Nephron progenitor cell (in vitro differentiated cells): ENCODE measurements at regions not wholly inside any gene's neighbourhood (a gene's known extent, or its start where the extent isn't known, plus 50 kb on each side); places are given as distances from the start of the nearest gene placed in this dataset.

ENCODE experiments used
- DNase-seq: peaks from one replicate; pipeline ENCODE4 v3.0.0; 2021
- H3K27ac Mint-ChIP-seq: 2 replicates; pipeline ENCODE4 v1.8.0; 2021; ENCODE audit warnings: mild to moderate bottlenecking, moderate library complexity, mixed read lengths
- H3K27me3 Mint-ChIP-seq: 2 replicates; pipeline ENCODE4 v1.8.0; 2021; ENCODE audit warnings: mild to moderate bottlenecking, low read depth, mixed read lengths; ENCODE audit not compliant: poor library complexity
- H3K36me3 Mint-ChIP-seq: 2 replicates; pipeline ENCODE4 v1.8.0; 2021; ENCODE audit warnings: low read depth, mixed read lengths
- H3K4me1 Mint-ChIP-seq: 2 replicates; pipeline ENCODE4 v1.8.0; 2021; ENCODE audit warnings: mixed read lengths
- H3K4me3 Mint-ChIP-seq: 2 replicates; pipeline ENCODE4 v1.8.0; 2021; ENCODE audit warnings: mild to moderate bottlenecking, moderate library complexity, mixed read lengths
- H3K9me3 Mint-ChIP-seq: 2 replicates; pipeline ENCODE4 v1.8.0; 2021; ENCODE audit warnings: mild to moderate bottlenecking, moderate library complexity, mixed read lengths
- TF ChIP-seq, protein P1 (sequence below): fragments of 200-600 bp; sonication (generic); IDR thresholded peaks from 2 replicates; pipeline ENCODE4 v1.5.0; 2021; ENCODE audit warnings: antibody characterized with exemption

GRCh38 chr13:85249151-85249550 lies 550.1 kb downstream of the SLITRK6 start:
- Mint-ChIP-seq H3K27me3 (no peaks in the 10 kb centered on the region), H3K4me1 (no peaks in the 10 kb centered on the region), H3K27ac (no peak overlapping the region), H3K36me3 (no peaks in the 10 kb centered on the region), H3K4me3 (no peak overlapping the region), H3K9me3 (peaks cover 12% of the 10 kb centered on the region)
- TF ChIP-seq, protein P1, sequence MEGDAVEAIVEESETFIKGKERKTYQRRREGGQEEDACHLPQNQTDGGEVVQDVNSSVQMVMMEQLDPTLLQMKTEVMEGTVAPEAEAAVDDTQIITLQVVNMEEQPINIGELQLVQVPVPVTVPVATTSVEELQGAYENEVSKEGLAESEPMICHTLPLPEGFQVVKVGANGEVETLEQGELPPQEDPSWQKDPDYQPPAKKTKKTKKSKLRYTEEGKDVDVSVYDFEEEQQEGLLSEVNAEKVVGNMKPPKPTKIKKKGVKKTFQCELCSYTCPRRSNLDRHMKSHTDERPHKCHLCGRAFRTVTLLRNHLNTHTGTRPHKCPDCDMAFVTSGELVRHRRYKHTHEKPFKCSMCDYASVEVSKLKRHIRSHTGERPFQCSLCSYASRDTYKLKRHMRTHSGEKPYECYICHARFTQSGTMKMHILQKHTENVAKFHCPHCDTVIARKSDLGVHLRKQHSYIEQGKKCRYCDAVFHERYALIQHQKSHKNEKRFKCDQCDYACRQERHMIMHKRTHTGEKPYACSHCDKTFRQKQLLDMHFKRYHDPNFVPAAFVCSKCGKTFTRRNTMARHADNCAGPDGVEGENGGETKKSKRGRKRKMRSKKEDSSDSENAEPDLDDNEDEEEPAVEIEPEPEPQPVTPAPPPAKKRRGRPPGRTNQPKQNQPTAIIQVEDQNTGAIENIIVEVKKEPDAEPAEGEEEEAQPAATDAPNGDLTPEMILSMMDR = no peak
- DNase-seq = no peak

- TF ChIP-seq, protein P1 = no peak
- Mint-ChIP-seq H3K4me1 (no peaks in the 10 kb centered on the region), H3K27ac (no peak overlapping the region), H3K36me3 (no peaks in the 10 kb centered on the region), H3K4me3 (no peak overlapping the region), H3K27me3 (no peaks in the 10 kb centered on the region), H3K9me3 (peaks cover 4% of the 10 kb centered on the region)
- DNase-seq = no peak
Measured at GRCh38 chr13:85247780-85248179, 551.4 kb downstream of the SLITRK6 start.

DNA sequence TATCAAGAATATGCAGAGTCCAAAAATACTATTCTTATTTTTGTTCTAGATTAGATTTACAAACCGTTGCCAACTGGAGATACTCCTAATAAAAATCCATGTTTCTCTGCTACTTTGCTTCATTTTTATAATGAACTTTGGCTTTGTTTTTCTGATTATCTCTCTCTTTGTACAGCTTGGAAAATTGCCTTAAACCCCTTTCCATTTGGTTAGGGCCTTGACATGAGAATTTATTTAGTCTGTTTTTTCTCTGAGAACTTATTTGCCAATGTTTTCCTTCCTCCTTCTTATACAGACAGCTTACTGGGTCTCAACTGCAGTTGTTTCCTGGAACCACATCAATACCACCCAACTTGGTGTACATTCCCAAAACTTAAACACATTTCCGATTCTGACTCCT lies 555.4 kb downstream of the SLITRK6 start:
- no peaks in the 10 kb centered on the region for H3K36me3 Mint-ChIP-seq
- no peak overlapping the region for H3K27ac Mint-ChIP-seq
- H3K4me3 Mint-ChIP-seq = no peak overlapping the region
- no peaks in the 10 kb centered on the region for H3K9me3 Mint-ChIP-seq
- TF ChIP-seq, protein P1 = no peak
- no peak for DNase-seq
- no peaks in the 10 kb centered on the region for H3K27me3 Mint-ChIP-seq
- no peaks in the 10 kb centered on the region for H3K4me1 Mint-ChIP-seq

- TF ChIP-seq, protein P1 = no peak
- H3K4me1 Mint-ChIP-seq = no peaks in the 10 kb centered on the region
- H3K4me3 Mint-ChIP-seq = no peak overlapping the region
- no peak overlapping the region for H3K27ac Mint-ChIP-seq
- no peaks in the 10 kb centered on the region for H3K27me3 Mint-ChIP-seq
- DNase-seq = no peak
- H3K9me3 Mint-ChIP-seq = no peaks in the 10 kb centered on the region
- H3K36me3 Mint-ChIP-seq = no peaks in the 10 kb centered on the region
Measured at GRCh38 chr13:85241060-85241459, 558.2 kb downstream of the SLITRK6 start.

GRCh38 chr13:85236413-85236812 lies 562.8 kb downstream of the SLITRK6 start:
- Mint-ChIP-seq H3K27me3 (no peaks in the 10 kb centered on the region), H3K4me3 (no peak overlapping the region), H3K9me3 (no peaks in the 10 kb centered on the region), H3K27ac (no peak overlapping the region), H3K36me3 (no peaks in the 10 kb centered on the region), H3K4me1 (no peaks in the 10 kb centered on the region)
- no peak for DNase-seq
- TF ChIP-seq, protein P1 = no peak

DNA sequence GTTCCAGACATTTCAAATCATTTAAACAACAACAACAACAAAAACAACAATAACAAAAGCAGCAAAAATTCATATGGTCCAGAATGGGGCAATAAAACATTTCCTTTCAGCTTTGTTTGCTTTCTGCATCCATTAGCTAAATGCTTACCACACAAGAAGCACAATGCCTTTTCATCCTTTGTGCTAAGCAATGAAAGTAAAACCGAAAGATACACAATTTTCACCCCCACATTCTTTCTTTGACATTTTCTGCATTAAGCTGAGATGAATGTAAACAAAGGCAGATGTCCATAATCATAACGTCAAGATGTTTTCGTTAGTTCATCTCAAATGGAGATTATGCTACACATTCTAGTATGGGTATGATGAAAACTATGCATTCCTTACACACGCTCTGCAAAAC lies 568.5 kb downstream of the SLITRK6 start:
- Mint-ChIP-seq H3K4me1 (no peaks in the 10 kb centered on the region), H3K27me3 (no peaks in the 10 kb centered on the region), H3K4me3 (no peak overlapping the region), H3K36me3 (no peaks in the 10 kb centered on the region), H3K9me3 (no peaks in the 10 kb centered on the region), H3K27ac (no peak overlapping the region)
- DNase-seq = no peak
- TF ChIP-seq, protein P1 = no peak
